ENCODE measurements at regions not wholly inside any gene's neighbourhood (a gene's known extent, or its start where the extent isn't known, plus 50 kb on each side); places are given as distances from the start of the nearest gene placed in this dataset.

GRCh38 chr7:152571068-152571467 is 104.9 kb downstream of the XRCC2 start:
- Histone ChIP-seq H3K9ac (ENCODE audit: low read length) (no peak overlapping the region), H3K36me3 (ENCODE audit: control insufficient read depth, insufficient read depth, low read length, severe bottlenecking) (no peaks in the 10 kb centered on the region)
- no peak for DNase-seq (ENCODE audit: low read depth)

GRCh38 chr7:152568972-152569371 is 107.0 kb downstream of the XRCC2 start:
- no peak overlapping the region for H3K9ac ChIP-seq (ENCODE audit: low read length)
- no peak overlapping the region for H3K4me3 ChIP-seq (ENCODE audit: low read length)
- H3K4me1 ChIP-seq (ENCODE audit: control insufficient read depth, insufficient read depth, low read length): peaks cover 8% of the 10 kb centered on the region
- H3K27me3 ChIP-seq (replicated peaks; ENCODE audit: control insufficient read depth, insufficient read depth, low read length): peaks cover 9% of the 10 kb centered on the region
- H3K9me3 ChIP-seq (ENCODE audit: control insufficient read depth, low read length): no peaks in the 10 kb centered on the region
- no peaks in the 10 kb centered on the region for H3K36me3 ChIP-seq (ENCODE audit: control insufficient read depth, insufficient read depth, low read length, severe bottlenecking)
- DNase-seq (ENCODE audit: low read depth): no peak

More at GRCh38 chr7:152571068-152571467, 104.9 kb downstream of the XRCC2 start:
- Histone ChIP-seq H3K4me3 (ENCODE audit: low read length) (no peak overlapping the region), H3K27me3 (replicated peaks; ENCODE audit: control insufficient read depth, insufficient read depth, low read length) (peaks cover 10% of the 10 kb centered on the region), H3K4me1 (ENCODE audit: control insufficient read depth, insufficient read depth, low read length) (peaks cover 8% of the 10 kb centered on the region), H3K9me3 (ENCODE audit: control insufficient read depth, low read length) (no peaks in the 10 kb centered on the region)

- Histone ChIP-seq H3K36me3 (ENCODE audit: control insufficient read depth, insufficient read depth, low read length, severe bottlenecking) (no peaks in the 10 kb centered on the region), H3K4me1 (ENCODE audit: control insufficient read depth, insufficient read depth, low read length) (no peaks in the 10 kb centered on the region), H3K4me3 (ENCODE audit: low read length) (no peak overlapping the region), H3K27me3 (replicated peaks; ENCODE audit: control insufficient read depth, insufficient read depth, low read length) (peaks cover 9% of the 10 kb centered on the region), H3K9me3 (ENCODE audit: control insufficient read depth, low read length) (no peaks in the 10 kb centered on the region), H3K9ac (ENCODE audit: low read length) (no peak overlapping the region)
- no peak for DNase-seq (ENCODE audit: low read depth)
Observed at GRCh38 chr7:152565731-152566130, 110.2 kb downstream of the XRCC2 start.

GRCh38 chr7:152564656-152565250 is 111.2 kb downstream of the XRCC2 start:
- H3K27me3 ChIP-seq (replicated peaks; ENCODE audit: control insufficient read depth, insufficient read depth, low read length): peaks cover 9% of the 10 kb centered on the region
- no peak for DNase-seq (ENCODE audit: low read depth)
- no peaks in the 10 kb centered on the region for H3K4me1 ChIP-seq (ENCODE audit: control insufficient read depth, insufficient read depth, low read length)
- H3K9ac ChIP-seq (ENCODE audit: low read length): no peak overlapping the region
- H3K9me3 ChIP-seq (ENCODE audit: control insufficient read depth, low read length): no peaks in the 10 kb centered on the region
- no peak overlapping the region for H3K4me3 ChIP-seq (ENCODE audit: low read length)
- H3K36me3 ChIP-seq (ENCODE audit: control insufficient read depth, insufficient read depth, low read length, severe bottlenecking): no peaks in the 10 kb centered on the region

GRCh38 chr7:152556013-152556755 is 119.8 kb downstream of the XRCC2 start:
- H3K9me3 ChIP-seq (ENCODE audit: control insufficient read depth, low read length): no peaks in the 10 kb centered on the region
- H3K4me1 ChIP-seq (ENCODE audit: control insufficient read depth, insufficient read depth, low read length): no peaks in the 10 kb centered on the region
- DNase-seq (ENCODE audit: low read depth): no peak
- H3K36me3 ChIP-seq (ENCODE audit: control insufficient read depth, insufficient read depth, low read length, severe bottlenecking): no peaks in the 10 kb centered on the region
- no peak overlapping the region for H3K9ac ChIP-seq (ENCODE audit: low read length)
- peaks cover 2% of the 10 kb centered on the region for H3K27me3 ChIP-seq (replicated peaks; ENCODE audit: control insufficient read depth, insufficient read depth, low read length)
- H3K4me3 ChIP-seq (ENCODE audit: low read length): no peak overlapping the region

GRCh38 chr7:152553671-152554317 is 118.0 kb upstream of the KMT2C start:
- Histone ChIP-seq H3K36me3 (ENCODE audit: control insufficient read depth, insufficient read depth, low read length, severe bottlenecking) (no peaks in the 10 kb centered on the region), H3K4me3 (ENCODE audit: low read length) (no peak overlapping the region), H3K27me3 (replicated peaks; ENCODE audit: control insufficient read depth, insufficient read depth, low read length) (peaks cover 2% of the 10 kb centered on the region), H3K4me1 (ENCODE audit: control insufficient read depth, insufficient read depth, low read length) (no peaks in the 10 kb centered on the region), H3K9ac (ENCODE audit: low read length) (no peak overlapping the region), H3K9me3 (ENCODE audit: control insufficient read depth, low read length) (no peaks in the 10 kb centered on the region)
- DNase-seq (ENCODE audit: low read depth): no peak

- no peak overlapping the region for H3K9ac ChIP-seq (ENCODE audit: low read length)
- DNase-seq (ENCODE audit: low read depth): no peak
- no peak overlapping the region for H3K4me3 ChIP-seq (ENCODE audit: low read length)
- H3K27me3 ChIP-seq (replicated peaks; ENCODE audit: control insufficient read depth, insufficient read depth, low read length): no peaks in the 10 kb centered on the region
- no peaks in the 10 kb centered on the region for H3K36me3 ChIP-seq (ENCODE audit: control insufficient read depth, insufficient read depth, low read length, severe bottlenecking)
- H3K9me3 ChIP-seq (ENCODE audit: control insufficient read depth, low read length): no peaks in the 10 kb centered on the region
- H3K4me1 ChIP-seq (ENCODE audit: control insufficient read depth, insufficient read depth, low read length): no peaks in the 10 kb centered on the region
Observed at GRCh38 chr7:152551304-152552036, 115.7 kb upstream of the KMT2C start.

GRCh38 chr7:152544971-152545619 is 109.3 kb upstream of the KMT2C start:
- Histone ChIP-seq H3K27me3 (replicated peaks; ENCODE audit: control insufficient read depth, insufficient read depth, low read length) (peaks cover 3% of the 10 kb centered on the region), H3K4me3 (ENCODE audit: low read length) (no peak overlapping the region), H3K36me3 (ENCODE audit: control insufficient read depth, insufficient read depth, low read length, severe bottlenecking) (no peaks in the 10 kb centered on the region), H3K9me3 (ENCODE audit: control insufficient read depth, low read length) (no peaks in the 10 kb centered on the region), H3K4me1 (ENCODE audit: control insufficient read depth, insufficient read depth, low read length) (no peaks in the 10 kb centered on the region), H3K9ac (ENCODE audit: low read length) (no peak overlapping the region)
- no peak for DNase-seq (ENCODE audit: low read depth)

GRCh38 chr7:152544481-152544927 is 108.7 kb upstream of the KMT2C start:
- Histone ChIP-seq H3K27me3 (replicated peaks; ENCODE audit: control insufficient read depth, insufficient read depth, low read length) (peaks cover 3% of the 10 kb centered on the region), H3K36me3 (ENCODE audit: control insufficient read depth, insufficient read depth, low read length, severe bottlenecking) (no peaks in the 10 kb centered on the region), H3K4me1 (ENCODE audit: control insufficient read depth, insufficient read depth, low read length) (no peaks in the 10 kb centered on the region), H3K4me3 (ENCODE audit: low read length) (no peak overlapping the region), H3K9me3 (ENCODE audit: control insufficient read depth, low read length) (no peaks in the 10 kb centered on the region), H3K9ac (ENCODE audit: low read length) (no peak overlapping the region)
- DNase-seq (ENCODE audit: low read depth): no peak

- Histone ChIP-seq H3K27me3 (replicated peaks; ENCODE audit: control insufficient read depth, insufficient read depth, low read length) (peaks cover 3% of the 10 kb centered on the region), H3K9ac (ENCODE audit: low read length) (no peak overlapping the region), H3K36me3 (ENCODE audit: control insufficient read depth, insufficient read depth, low read length, severe bottlenecking) (no peaks in the 10 kb centered on the region), H3K4me1 (ENCODE audit: control insufficient read depth, insufficient read depth, low read length) (no peaks in the 10 kb centered on the region), H3K4me3 (ENCODE audit: low read length) (no peak overlapping the region), H3K9me3 (ENCODE audit: control insufficient read depth, low read length) (no peaks in the 10 kb centered on the region)
- DNase-seq (ENCODE audit: low read depth): peak; percentile 19
Observed at GRCh38 chr7:152543799-152544198, 108.0 kb upstream of the KMT2C start.

Data from adipocyte (in vitro differentiated cells).